SKM-1 (cell line): ENCODE measurements at regions not wholly inside any gene's neighbourhood (a gene's known extent, or its start where the extent isn't known, plus 50 kb on each side); places are given as distances from the start of the nearest gene placed in this dataset.

Experiments
- DNase-seq: peaks from one replicate; lab custom pipeline; 2025; ENCODE audit not compliant: unreplicated experiment; lab: John Stamatoyannopoulos, UW

- no peak for DNase-seq
Measured at GRCh38 chr5:96340357-96340756, 92.7 kb downstream of the PCSK1 start.

- no peak for DNase-seq
Measured at GRCh38 chr5:96339862-96340261, 93.2 kb downstream of the PCSK1 start.

- no peak for DNase-seq
Measured at GRCh38 chr5:96338624-96339415, 94.2 kb downstream of the PCSK1 start.

GRCh38 chr5:96338091-96338490 is 95.0 kb downstream of the PCSK1 start:
- DNase-seq: no peak

GRCh38 chr5:96337048-96337781 is 95.8 kb downstream of the PCSK1 start:
- DNase-seq: no peak

- DNase-seq: peak; percentile 72
Measured at GRCh38 chr5:96336351-96336985, 96.6 kb downstream of the PCSK1 start.

- DNase-seq: no peak
Measured at GRCh38 chr5:96335873-96336272, 97.2 kb downstream of the PCSK1 start.

GRCh38 chr5:96333391-96333790 is 99.7 kb downstream of the PCSK1 start:
- no peak for DNase-seq

GRCh38 chr5:96332535-96333366 is 100.3 kb downstream of the PCSK1 start:
- no peak for DNase-seq

- no peak for DNase-seq
Measured at GRCh38 chr5:96331681-96332361, 101.2 kb downstream of the PCSK1 start.

- DNase-seq: peak; percentile 69
Measured at GRCh38 chr5:96331210-96331609, 101.8 kb downstream of the PCSK1 start.

GRCh38 chr5:96330530-96331140 is 102.4 kb downstream of the PCSK1 start:
- DNase-seq: no peak

GRCh38 chr5:96329886-96330529 is 103.0 kb downstream of the PCSK1 start:
- DNase-seq: no peak

GRCh38 chr5:96329289-96329688 is 103.8 kb downstream of the PCSK1 start:
- no peak for DNase-seq

- no peak for DNase-seq
Measured at GRCh38 chr5:96327722-96328121, 105.3 kb downstream of the PCSK1 start.

- DNase-seq: no peak
Measured at GRCh38 chr5:96326902-96327301, 106.1 kb downstream of the PCSK1 start.

- no peak for DNase-seq
Measured at GRCh38 chr5:96324708-96325107, 108.3 kb downstream of the PCSK1 start.

- no peak for DNase-seq
Measured at GRCh38 chr5:96322865-96323264, 110.2 kb downstream of the PCSK1 start.

GRCh38 chr5:96322217-96322616 is 110.8 kb downstream of the PCSK1 start:
- DNase-seq: no peak

- DNase-seq: no peak
Measured at GRCh38 chr5:96321345-96321744, 111.7 kb downstream of the PCSK1 start.
